Stimulated activated CD8-positive, alpha-beta memory T cell treated with anti-CD3 and anti-CD28 coated beads, Interleukin-4, amount 100 ng/mL, for 1 hour (primary cell): ENCODE measurements at regions not wholly inside any gene's neighbourhood (a gene's known extent, or its start where the extent isn't known, plus 50 kb on each side); places are given as distances from the start of the nearest gene placed in this dataset.

Experiments
- DNase-seq, 2 donors: peaks; one replicate each; pipeline ENCODE4 v3.0.0-alpha.2; 2020; ENCODE audit warnings: low read depth in 2 of 2, low spot score in 1 of 2

DNA sequence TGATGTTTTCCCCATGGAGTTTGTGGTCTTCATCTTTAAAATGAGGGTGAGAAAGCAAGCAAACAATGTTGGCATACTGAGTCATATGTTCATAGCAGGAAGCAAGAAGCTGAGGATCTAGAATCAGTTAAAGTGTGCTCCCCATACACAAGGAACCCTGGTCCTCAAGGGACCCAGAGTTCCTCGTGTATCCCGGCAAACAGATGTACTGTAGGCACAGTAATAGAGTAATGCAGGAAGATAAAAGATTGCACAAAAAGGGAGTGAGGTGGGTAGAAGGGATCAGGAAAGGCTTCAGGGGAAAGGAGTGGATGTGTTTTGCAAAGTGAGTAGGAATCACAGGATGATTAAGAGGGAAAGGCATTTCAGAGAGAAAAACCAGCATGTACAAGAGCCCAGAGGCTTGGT lies 412.3 kb upstream of the CDH11 start:
- DNase-seq: no peak

DNA sequence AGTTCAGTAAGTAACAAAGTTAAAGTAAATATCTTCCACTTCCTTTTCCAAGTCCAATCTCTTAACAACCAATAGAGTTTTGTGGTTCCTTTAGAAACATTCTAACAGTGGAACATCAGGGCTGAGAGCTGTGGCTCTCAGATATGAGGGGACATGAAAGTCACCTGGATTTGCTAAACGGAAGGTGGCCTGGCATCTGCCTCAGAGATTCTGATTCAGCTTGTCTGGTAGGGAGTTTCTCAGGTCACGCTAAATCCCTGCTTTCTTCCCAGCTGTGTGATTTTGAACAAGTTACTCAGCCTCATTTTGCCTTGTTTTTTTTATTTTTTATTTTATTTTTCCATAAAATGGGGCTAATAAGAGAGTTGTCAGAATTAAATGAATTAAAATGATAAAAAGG lies 411.0 kb upstream of the CDH11 start:
- no peak for DNase-seq

DNA sequence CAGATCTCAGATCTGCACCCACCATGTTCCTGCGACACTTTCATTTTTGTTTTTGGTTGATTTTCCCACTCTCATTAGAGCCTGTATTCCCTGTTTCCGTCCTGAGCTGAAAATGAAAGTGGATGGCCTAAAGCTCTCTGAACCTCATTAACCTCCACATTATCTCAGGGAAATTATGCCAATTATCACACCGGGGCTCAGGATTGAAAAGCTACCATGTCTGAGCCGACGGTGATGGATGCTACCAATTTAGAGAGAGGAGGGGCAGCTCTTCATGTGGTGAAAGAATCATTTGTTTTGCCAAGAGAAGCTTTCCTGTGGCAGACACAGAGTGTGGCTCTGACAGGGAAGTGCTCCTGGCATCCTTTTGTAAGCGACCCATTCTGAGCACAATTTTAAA lies 410.4 kb upstream of the CDH11 start:
- DNase-seq: no peak

DNA sequence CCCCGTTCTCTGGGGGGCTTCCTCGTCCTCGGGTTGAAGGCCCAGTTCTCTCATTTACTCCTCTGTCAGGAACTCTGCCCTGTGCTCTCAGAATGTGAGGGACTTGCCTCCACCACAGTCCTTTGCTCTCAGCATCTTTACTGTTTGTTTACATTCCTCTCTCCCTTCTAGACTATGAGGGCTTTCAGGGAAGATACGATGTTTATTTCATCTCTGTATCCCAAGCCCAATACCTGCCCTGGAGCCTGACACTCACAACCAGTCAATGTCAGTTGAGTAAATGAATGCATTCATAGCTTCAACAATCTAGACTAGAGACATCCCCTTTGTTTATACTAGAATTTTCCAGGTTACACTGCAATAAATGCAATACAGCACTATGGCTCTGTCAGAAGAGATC lies 409.6 kb upstream of the CDH11 start:
- DNase-seq: no peak

DNA sequence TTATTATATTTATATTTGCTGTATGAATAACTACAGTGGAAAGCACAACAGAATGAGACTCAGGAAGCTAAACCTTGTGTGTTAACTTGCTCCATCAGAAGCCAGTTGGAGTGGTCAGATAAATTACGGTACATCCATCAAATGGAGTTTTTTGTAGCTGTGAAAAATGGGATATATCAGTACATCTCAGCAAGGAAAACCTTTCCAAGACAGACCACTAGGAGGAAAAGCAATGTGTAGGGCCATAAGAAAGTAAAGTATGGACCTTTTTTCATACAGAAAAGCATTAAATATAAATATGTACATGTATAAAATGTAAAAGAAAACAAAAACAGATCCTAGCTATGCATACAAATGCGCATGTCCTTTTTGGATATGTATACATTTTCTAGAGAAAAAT lies 403.8 kb upstream of the CDH11 start:
- DNase-seq: no peak

DNA sequence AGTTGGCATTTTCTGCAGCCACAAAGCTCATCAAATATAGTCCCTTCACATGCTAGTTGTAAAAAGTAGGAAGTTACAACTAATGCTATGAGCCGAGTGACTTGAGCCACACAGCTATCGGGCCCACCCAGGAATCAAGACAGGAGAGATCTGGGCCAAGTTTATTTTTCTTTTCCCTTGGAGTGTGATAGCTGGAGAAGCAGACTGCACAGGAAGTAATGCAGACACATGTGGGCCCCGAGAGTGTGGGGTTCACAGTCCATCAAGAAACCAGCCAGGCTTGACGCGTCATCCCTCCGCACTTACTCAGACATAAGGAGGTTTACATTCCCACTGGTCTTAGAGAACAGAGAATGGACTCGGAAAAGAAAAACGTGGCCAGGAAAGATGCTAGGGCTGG lies 403.1 kb upstream of the CDH11 start:
- DNase-seq: no peak

DNA sequence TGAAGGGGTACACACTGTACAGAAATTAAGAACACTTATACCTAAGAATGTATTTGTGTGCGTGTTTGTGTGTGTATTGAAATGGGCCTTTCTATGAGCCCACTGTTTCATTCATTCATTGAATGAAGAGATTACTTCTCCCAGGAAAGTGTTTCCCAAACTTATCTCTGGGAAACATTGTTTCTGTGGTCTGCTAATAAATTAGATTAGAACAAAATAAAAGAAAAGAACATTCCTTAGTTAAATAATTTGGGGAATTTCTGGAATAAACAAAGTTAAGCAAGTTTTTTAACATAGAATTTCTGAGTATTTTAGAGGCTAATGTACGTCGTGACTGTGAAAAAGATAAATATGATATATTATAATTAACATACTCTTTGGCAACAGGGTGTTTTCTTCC lies 402.4 kb upstream of the CDH11 start:
- no peak for DNase-seq

DNA sequence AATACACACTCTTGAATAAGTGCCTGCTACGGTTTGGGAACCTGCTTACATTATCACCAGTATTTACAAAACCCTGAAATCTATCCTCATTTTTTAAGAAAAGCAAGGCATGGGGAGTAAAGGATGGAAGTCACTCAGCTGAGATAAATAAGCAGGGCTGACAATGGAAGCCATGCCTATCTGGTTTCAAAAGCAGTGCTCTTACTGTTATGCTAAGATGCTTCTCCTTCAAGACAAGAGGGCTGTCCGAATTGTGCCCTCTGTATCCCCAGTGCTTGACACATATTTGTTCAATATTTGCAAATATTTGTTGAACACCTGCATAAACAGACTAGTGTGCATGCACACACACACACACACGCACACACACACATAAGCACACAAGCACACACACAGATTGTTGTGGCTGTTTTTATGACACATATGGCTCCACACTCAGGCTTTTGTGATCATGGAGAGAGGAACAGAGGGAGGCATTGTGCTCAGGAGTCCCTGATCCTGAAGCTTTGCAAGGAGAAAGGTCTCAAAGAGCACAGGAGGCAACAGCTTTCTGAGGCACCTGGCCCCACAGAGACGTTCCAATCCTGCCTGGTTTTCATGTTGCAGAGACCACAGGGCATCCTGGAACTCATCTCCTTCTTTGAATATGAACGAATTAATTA lies 401.6 kb upstream of the CDH11 start:
- no peak for DNase-seq

DNA sequence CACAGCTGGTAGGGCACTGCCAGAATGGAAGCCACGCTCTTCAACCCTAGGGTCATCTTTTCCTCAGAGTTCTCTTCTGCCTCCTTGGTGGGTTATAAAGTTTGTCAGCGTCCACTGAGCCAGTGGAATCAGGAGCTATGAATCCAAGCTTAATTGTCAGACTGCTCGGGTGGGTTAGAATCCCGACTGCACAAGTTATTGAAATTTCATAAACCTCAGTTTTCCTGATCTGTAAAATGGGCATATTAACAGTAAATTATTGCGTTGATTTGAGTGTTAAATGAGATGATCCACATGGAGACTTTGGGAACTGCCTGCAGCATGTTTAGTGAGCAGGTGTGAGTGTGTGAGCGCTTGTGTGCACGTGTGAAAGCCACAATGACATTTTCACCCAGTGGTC lies 400.5 kb upstream of the CDH11 start:
- DNase-seq: no peak

DNA sequence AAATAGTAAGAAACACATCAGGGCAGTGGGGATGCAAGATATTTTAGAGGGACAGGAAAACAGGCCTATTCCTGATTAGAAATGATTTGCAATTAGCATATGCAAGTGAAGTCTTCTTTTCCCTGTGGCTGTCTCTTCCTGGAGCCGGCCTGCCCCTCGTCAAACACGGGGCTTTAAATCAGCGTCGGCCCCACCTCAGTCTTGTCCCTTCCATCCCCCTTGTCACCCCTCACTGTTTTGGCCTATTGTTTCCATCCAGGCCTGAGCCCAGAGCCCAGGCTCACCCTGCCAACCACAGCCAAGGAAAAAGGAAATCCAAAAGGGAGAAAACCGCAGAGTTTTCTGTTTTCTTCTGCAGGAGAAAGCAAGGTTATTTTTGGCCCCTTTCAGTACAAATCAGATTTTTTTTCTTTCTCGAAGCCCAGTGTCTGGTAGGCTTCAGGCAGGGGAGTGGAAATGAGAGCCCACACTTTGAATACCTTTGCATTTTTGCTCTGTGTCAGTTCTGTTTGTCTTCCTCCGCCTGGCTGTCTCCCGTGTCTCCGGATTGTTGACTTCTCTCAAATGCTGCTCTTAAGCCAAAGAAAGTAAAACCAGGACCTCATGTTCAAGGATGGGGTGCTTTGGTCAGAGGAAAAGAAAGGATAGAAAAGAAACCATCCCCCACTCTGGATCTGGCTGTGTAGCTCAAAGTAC lies 399.9 kb upstream of the CDH11 start:
- no peak for DNase-seq

DNA sequence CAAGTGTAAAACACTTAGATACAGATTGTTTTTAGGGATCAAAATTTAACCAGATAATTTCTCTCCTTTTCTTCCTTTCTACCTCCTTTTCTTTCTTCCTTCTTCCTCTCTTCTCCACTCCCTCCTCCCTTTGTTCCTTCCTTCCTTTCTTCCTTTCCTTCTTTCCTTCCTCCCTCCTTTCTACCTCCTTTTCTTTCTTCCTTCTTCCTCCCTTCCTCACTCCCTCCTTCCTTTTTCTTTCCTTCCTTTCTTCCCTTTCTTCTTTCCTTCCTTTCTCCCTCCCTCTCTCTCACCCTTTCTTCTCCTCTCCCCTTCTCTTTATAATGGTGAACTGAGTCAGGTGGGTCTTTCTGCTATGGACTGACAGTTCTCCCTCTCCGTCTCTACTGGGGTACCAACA lies 397.5 kb upstream of the CDH11 start:
- DNase-seq: no peak

DNA sequence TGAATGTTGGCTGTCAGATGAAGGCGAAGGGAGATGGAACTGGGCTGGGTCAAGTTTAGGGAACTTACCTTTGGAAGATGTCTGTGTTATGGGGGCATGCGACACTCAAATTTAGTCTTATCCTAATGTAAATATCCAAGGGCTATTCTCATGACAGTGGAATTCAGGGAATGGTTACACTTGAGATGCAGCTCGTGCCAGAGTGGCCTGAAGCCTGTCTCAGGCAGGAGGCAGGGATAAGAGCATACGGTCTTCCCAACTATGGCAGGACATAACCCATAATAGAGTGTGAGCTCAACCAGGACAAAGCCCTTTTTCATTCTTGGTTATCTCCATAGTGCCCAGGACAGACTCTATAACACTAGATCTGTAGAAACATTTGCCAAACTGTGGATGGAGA lies 393.3 kb upstream of the CDH11 start:
- DNase-seq: no peak

DNA sequence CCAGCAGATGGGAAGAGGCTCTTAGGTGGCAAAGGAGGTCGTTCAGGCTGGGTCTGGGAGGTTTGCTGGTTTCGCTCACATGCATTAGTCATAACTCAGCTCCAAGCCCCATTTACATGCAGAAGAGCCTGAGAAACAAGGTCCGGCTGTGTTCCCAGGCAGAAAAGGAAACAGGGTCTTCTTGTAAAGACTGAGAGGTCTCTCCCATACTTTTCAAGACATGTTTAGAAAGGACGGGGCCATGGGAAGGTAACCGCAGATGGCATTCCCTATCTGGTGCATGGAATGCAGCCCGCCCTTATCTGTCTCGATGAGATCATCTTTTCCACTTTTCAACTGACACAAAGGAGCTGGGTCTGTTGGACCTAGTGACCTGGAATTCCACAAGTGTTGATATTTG lies 389.0 kb upstream of the CDH11 start:
- no peak for DNase-seq

DNA sequence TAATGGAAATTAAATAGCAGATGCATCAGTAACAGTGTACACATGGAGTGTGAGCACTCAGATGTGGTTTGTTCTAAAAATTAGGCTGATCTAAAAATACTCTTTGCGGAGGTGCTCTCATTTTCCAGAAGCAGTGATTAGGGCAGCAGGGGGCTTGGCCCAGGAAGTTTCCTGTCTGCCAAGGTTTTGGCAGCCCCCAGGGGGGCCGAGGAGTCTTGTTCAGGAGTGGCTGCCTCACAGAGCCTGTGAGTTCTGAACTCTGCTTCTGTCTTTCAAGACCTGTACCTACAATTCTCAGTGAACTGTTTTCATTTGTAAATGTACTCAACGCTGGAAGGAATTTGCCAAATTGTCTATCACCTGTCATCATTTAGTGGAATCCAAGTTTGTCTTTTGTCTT lies 388.4 kb upstream of the CDH11 start:
- DNase-seq: no peak

DNA sequence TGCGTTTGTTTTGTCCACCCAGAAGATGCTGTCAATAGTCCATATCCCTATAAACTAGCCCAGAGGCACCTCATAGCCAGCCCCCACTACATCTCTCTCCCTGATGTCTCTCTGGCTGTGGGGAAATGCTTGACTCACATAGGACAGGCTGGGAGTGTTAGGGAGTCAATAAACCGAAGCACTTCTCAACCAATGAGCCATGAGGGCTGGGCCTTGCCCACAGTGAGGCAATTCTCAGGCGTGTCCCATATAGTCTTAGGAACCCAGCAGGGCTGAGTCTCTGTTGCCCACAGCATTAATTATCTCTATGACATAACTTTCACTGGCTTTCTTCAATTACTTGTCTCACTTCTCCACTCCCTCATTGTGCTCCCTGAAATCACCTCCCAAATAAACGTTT lies 387.3 kb upstream of the CDH11 start:
- DNase-seq: no peak

DNA sequence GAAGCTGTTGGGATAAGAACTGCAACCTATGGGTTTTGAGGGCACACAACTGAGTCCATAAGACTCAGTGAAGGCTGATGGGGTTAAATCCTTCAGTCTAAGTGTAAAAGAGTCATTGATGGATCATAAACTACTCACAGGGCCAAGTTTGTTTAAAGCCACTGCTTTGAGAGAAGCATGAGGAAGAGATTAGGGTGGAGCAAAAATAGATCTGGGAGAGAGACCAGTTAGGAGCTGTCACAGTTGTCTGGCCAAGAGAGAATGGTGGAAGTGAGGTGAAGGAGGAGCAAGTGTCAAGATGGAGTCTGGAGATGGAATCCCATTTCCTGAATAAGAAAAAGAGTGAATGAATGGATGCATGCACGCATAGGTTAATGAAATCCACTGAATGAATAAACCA lies 379.1 kb upstream of the CDH11 start:
- DNase-seq: no peak

DNA sequence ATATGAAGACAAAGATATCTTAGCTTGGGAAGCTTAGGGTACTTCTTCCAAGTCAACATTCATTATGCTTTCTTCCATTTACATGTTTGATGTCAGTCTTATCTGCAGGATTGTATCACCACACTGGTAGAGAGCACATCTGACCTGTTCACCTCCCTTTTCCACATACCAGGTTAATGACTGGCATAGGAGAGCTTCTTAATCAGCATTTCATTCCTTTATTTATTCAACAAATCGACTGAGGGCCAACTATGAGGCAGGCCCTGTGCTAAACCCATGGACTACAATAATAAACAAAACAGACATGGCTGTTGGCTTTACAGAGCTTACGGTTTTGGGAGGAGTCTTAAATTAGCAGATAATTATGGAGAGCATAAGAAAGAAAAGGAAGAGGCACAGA lies 378.1 kb upstream of the CDH11 start:
- no peak for DNase-seq

DNA sequence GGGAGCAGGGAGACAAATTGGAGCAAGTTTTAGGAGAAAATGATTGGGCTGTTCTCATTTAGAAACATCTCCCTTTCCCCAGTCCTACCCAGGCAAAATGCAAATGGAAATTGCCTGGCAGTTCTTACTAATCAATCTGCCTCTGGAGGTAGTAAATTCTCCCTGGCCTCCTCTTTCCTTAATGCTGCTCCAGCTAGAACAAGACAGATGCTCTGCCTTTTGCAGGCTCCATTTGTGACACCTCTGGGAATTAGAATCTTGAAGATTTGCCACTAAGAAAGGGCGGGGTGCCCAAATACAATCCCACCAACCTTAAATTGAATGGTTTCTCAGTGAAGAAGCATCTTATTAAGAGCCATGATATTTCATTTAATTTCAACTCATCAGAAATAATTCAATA lies 377.7 kb upstream of the CDH11 start:
- DNase-seq: no peak

DNA sequence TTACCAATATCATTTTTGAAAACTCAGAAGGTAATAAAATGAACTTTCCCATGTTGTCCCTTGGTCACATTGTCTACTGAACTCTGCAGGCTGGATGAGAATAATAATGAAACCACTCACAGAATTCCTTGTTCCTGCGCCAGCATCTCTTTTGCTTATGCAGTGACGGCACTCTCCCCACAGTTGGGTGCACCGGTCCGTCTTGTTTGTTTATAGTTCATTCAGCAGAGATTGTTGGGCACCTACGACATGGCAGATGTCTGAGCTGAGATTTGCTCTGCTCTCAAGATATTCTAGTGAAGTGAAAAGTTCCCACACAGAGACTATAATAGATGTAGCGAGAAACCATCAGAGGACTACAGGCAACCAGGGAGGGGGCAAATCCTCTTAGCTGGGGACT lies 375.7 kb upstream of the CDH11 start:
- no peak for DNase-seq

DNA sequence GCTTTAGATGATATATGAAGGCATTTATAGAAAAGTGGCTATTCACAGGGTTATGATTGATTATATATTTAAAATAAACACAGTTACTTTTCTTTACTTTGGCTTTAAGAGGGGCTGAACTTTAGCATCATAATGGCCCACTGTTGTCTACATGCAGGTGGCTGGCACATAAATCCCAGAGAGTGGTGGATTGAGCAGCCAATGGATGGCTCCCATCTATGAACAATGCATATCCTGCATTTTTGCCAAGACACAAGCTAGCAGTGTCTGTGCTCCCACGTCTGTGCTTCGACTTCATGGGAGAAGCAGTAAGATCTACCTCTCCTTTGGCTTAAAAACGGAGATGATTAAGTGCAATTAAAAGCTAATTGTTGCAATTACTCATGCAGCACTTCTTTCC lies 373.2 kb upstream of the CDH11 start:
- no peak for DNase-seq

DNA sequence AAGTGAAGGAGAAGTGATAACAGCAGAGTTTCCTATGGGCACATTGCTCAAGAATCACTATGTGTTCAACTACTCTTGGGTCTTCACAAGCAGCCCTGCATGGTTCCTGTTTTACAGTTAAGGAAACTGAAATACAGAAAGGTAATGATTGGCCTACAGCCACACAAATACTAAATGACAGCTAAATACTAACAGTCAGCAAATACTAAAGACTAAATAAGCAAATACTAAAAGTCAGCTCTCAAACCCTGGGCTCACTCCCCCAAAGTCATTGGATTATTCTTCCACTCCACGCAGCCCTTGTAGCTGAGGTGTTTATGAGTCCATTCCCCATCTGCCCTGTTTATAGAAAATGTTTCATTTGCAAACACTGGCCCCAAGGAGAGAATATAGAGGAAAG lies 372.7 kb upstream of the CDH11 start:
- DNase-seq: no peak

DNA sequence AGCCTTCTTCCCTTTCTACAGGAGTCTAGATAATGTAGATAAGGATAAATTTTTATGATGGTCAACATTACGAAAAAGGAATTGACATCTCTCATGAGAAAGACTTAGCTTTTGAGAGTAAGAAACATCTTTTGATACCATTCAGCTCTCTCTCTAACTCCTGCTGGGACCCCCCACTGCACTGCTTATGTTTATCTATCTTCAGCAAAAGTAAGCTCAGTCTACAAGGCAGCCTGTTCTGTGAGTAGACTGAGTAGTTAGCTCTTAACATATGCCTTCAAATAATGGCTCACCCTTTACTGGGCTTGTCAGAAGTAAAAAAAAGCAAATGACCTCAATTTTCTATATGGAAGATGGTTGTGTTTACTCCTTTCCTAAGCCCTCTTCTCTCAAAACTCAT lies 372.2 kb upstream of the CDH11 start:
- DNase-seq: no peak

DNA sequence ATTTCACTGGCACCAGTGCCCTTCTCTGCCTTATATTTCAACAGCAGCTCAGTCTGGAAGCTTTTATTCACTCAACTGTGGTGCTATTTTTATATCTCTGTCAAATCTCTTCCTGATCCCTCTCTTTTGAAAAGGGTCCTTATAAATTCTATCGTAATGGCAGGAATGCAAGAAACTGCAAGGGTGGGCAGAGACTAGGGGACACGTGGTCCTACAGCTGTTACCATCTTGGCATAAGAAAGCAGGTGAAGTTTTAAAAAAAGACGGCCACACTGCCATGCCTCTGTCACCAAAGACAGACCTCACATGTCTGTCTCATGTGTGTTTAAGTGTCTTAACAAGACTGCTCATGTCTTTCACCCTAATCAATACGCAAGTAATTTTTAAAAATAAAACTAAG lies 368.4 kb upstream of the CDH11 start:
- DNase-seq: no peak
